Endothelial cell of umbilical vein (primary cell): ENCODE measurements at regions not wholly inside any gene's neighbourhood (a gene's known extent, or its start where the extent isn't known, plus 50 kb on each side); places are given as distances from the start of the nearest gene placed in this dataset.
"Not testable (repeated sequence)": the region's sequence is repeated elsewhere in the genome, so short reads cannot be mapped to it uniquely, and the experiment has no call there.

Source experiments
- EZH2 ChIP-seq: IDR thresholded peaks from 2 replicates; pipeline ENCODE4 v1.6.1; 2012; ENCODE audit warnings: borderline replicate concordance, low read depth, mild to moderate bottlenecking, moderate library complexity, low read length, inconsistent platforms; ENCODE audit not compliant: severe bottlenecking
- JUN ChIP-seq: IDR thresholded peaks from 2 replicates; pipeline ENCODE4 v1.6.1; 2011; ENCODE audit warnings: borderline replicate concordance, low read depth; ENCODE audit not compliant: insufficient read length, insufficient read depth
- POLR2AphosphoS5 ChIP-seq: IDR thresholded peaks from 2 replicates; pipeline ENCODE4 v1.6.1; 2012; ENCODE audit warnings: low read depth, mild to moderate bottlenecking, control low read depth, low read length, moderate library complexity; ENCODE audit not compliant: insufficient read depth
- TF ChIP-seq, protein P1 (sequence below), 2 donors: IDR thresholded peaks; 1 replicate in 1 of 2; 2 replicates in 1 of 2; pipeline ENCODE4 v1.5.1; 2011; ENCODE audit warnings: low read length in 2 of 2, mild to moderate bottlenecking in 2 of 2, moderate library complexity in 2 of 2, control low read depth in 1 of 2, inconsistent platforms in 1 of 2, low read depth in 1 of 2; ENCODE audit not compliant: insufficient read depth in 1 of 2; ENCODE audit errors: extremely low read depth in 1 of 2

DNA sequence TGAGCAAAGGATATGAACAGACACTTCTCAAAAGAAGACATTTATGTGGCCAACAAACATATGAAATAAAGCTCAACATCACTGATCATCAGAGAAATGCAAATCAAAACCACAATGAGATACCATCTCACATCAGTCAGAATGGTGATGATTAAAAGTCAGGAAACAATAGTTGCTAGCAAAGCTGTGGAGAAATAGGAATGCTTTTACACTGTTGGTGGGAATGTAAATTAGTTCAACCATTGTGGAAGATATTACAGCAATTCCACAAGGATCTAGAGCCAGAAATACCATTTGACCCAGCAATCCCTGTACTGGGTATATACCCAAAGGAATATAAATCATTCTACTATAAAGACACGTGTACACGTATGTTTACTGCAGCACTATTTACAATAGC is 284.2 kb downstream of the AHR start:
- TF ChIP-seq, protein P1, sequence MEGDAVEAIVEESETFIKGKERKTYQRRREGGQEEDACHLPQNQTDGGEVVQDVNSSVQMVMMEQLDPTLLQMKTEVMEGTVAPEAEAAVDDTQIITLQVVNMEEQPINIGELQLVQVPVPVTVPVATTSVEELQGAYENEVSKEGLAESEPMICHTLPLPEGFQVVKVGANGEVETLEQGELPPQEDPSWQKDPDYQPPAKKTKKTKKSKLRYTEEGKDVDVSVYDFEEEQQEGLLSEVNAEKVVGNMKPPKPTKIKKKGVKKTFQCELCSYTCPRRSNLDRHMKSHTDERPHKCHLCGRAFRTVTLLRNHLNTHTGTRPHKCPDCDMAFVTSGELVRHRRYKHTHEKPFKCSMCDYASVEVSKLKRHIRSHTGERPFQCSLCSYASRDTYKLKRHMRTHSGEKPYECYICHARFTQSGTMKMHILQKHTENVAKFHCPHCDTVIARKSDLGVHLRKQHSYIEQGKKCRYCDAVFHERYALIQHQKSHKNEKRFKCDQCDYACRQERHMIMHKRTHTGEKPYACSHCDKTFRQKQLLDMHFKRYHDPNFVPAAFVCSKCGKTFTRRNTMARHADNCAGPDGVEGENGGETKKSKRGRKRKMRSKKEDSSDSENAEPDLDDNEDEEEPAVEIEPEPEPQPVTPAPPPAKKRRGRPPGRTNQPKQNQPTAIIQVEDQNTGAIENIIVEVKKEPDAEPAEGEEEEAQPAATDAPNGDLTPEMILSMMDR (IDR thresholded peaks at IDR 0.05; ENCODE audit: extremely low read depth in 1 of 2, insufficient read depth in 1 of 2, low read depth in 1 of 2, low read length in 2 of 2): not testable (repeated sequence)
- TF ChIP-seq POLR2AphosphoS5, JUN, EZH2: not testable (repeated sequence)
